ENCODE measurements at regions not wholly inside any gene's neighbourhood (a gene's known extent, or its start where the extent isn't known, plus 50 kb on each side); places are given as distances from the start of the nearest gene placed in this dataset.

DNA sequence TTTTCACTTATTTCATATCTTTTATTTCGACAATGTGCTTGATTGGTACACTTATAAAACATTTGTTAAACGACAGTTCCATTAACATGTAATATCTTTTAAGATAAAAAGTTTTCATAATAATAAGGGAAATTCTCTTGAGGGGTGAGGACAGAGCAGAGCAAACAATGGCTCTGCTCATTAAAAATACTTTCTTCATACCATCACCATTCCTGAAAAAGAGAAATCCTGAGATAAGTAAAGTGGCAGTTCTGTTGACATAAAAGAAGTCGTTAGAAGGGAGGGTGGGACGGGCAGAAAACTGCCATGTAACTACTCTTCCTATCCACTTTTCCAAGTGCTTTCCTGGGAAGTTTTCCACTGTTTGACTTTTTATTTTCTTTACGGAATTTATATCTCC lies 193.6 kb upstream of the CEP162 start:
- H3K36me3 ChIP-seq (ENCODE audit: insufficient read depth, low read length, poor library complexity, severe bottlenecking) = no peaks in the 10 kb centered on the region
- H3K4me1 ChIP-seq (ENCODE audit: insufficient read depth, low read length, poor library complexity, severe bottlenecking) = no peaks in the 10 kb centered on the region
- intact Hi-C loops (cut with micrococcal nuclease; ENCODE audit: unreplicated experiment) = no loop called here
- no peak overlapping the region for H3K27ac ChIP-seq (ENCODE audit: low read depth, low read length, poor library complexity, severe bottlenecking)
- peaks cover 27% of the 10 kb centered on the region for H3K27me3 ChIP-seq (replicated peaks; ENCODE audit: insufficient read depth, low read depth, low read length, poor library complexity)
- CTCF ChIA-PET = no interaction called here
- TF ChIP-seq EZH2 (IDR thresholded peaks at IDR 0.05; ENCODE audit: borderline replicate concordance, low read depth, low read length, poor library complexity, severe bottlenecking) = no peak
- TF ChIP-seq, protein P1, sequence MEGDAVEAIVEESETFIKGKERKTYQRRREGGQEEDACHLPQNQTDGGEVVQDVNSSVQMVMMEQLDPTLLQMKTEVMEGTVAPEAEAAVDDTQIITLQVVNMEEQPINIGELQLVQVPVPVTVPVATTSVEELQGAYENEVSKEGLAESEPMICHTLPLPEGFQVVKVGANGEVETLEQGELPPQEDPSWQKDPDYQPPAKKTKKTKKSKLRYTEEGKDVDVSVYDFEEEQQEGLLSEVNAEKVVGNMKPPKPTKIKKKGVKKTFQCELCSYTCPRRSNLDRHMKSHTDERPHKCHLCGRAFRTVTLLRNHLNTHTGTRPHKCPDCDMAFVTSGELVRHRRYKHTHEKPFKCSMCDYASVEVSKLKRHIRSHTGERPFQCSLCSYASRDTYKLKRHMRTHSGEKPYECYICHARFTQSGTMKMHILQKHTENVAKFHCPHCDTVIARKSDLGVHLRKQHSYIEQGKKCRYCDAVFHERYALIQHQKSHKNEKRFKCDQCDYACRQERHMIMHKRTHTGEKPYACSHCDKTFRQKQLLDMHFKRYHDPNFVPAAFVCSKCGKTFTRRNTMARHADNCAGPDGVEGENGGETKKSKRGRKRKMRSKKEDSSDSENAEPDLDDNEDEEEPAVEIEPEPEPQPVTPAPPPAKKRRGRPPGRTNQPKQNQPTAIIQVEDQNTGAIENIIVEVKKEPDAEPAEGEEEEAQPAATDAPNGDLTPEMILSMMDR (conservative IDR thresholded peaks at IDR 0.05; ENCODE audit: low read depth, low read length) = no peak
- BruUV-seq (replicated peaks) = no TSS peak
- DNase-seq (ENCODE audit: low spot score) = no peak
- H3K4me3 ChIP-seq (ENCODE audit: low read depth, low read length, poor library complexity, severe bottlenecking) = no peak overlapping the region
- H3K9me3 ChIP-seq (ENCODE audit: low read depth, low read length, poor library complexity, severe bottlenecking) = no peaks in the 10 kb centered on the region
- POLR2A ChIA-PET (ENCODE audit: low non-redundant PET) = no interaction called here

DNA sequence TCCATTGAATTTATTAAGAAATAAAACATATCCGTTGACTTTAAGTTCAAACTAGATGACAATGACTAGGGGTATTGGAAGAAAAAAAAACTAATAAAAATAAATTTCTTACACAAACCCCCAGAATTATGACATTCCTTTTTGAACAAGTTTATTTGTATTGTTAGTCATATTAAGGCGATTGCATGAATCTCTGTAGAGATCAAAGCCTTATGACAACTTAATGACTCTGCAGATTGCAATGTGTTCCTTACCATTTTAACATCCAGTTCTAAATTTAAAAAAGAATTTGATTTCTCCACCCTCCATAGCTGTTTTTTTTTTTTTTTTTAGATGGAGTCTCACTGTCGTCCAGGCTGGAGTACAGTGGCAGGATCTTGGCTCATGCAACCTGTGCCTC lies 189.8 kb upstream of the CEP162 start:
- Histone ChIP-seq H3K27ac (ENCODE audit: low read depth, low read length, poor library complexity, severe bottlenecking) (no peak overlapping the region), H3K9me3 (ENCODE audit: low read depth, low read length, poor library complexity, severe bottlenecking) (no peaks in the 10 kb centered on the region), H3K4me3 (ENCODE audit: low read depth, low read length, poor library complexity, severe bottlenecking) (no peak overlapping the region), H3K36me3 (ENCODE audit: insufficient read depth, low read length, poor library complexity, severe bottlenecking) (no peaks in the 10 kb centered on the region), H3K27me3 (replicated peaks; ENCODE audit: insufficient read depth, low read depth, low read length, poor library complexity) (peaks cover 49% of the 10 kb centered on the region), H3K4me1 (ENCODE audit: insufficient read depth, low read length, poor library complexity, severe bottlenecking) (no peaks in the 10 kb centered on the region)
- ChIA-PET CTCF (no interaction called here), POLR2A (ENCODE audit: low non-redundant PET) (no interaction called here)
- no peak for DNase-seq (ENCODE audit: low spot score)
- TF ChIP-seq, protein P1 (conservative IDR thresholded peaks at IDR 0.05; ENCODE audit: low read depth, low read length) = no peak
- no peak for TF ChIP-seq EZH2 (IDR thresholded peaks at IDR 0.05; ENCODE audit: borderline replicate concordance, low read depth, low read length, poor library complexity, severe bottlenecking)
- intact Hi-C loops (cut with micrococcal nuclease; ENCODE audit: unreplicated experiment) = no loop called here
- BruUV-seq (replicated peaks) = no TSS peak

DNA sequence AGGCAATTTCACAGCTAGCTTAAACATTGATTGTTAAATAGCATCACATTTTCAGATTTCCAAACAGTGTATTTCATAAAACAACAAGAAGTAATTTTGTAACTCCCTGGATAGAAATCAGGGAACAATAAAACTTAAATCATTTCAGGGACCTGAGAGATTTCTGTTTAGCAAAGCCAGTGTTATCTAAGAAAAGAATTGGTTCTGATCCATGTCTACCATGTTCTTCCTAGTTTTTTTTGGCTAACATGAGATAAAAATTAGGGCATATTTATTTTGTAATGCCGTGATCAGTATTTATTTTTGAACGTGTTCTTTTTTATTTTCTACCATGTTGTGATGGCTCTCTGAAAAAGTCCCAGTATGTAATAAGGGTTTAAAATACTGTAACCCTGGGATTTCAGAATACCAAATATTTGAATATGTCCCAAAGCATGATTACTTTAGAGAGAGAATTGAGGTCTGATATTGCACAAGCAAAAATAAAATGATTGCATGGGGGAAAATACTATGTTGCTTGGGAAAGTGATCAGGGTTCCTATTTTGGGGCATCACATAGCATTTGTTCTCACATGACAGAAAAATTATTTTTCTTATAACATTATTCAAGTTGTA lies 188.7 kb upstream of the CEP162 start:
- Histone ChIP-seq H3K27ac (ENCODE audit: low read depth, low read length, poor library complexity, severe bottlenecking) (no peak overlapping the region), H3K36me3 (ENCODE audit: insufficient read depth, low read length, poor library complexity, severe bottlenecking) (no peaks in the 10 kb centered on the region), H3K9me3 (ENCODE audit: low read depth, low read length, poor library complexity, severe bottlenecking) (no peaks in the 10 kb centered on the region), H3K4me3 (ENCODE audit: low read depth, low read length, poor library complexity, severe bottlenecking) (no peak overlapping the region), H3K4me1 (ENCODE audit: insufficient read depth, low read length, poor library complexity, severe bottlenecking) (no peaks in the 10 kb centered on the region), H3K27me3 (replicated peaks; ENCODE audit: insufficient read depth, low read depth, low read length, poor library complexity) (peaks cover 44% of the 10 kb centered on the region)
- intact Hi-C loops (cut with micrococcal nuclease; ENCODE audit: unreplicated experiment) = no loop called here
- BruUV-seq (replicated peaks) = no TSS peak
- ChIA-PET CTCF (no interaction called here), POLR2A (ENCODE audit: low non-redundant PET) (no interaction called here)
- no peak for TF ChIP-seq EZH2 (IDR thresholded peaks at IDR 0.05; ENCODE audit: borderline replicate concordance, low read depth, low read length, poor library complexity, severe bottlenecking)
- TF ChIP-seq, protein P1 (conservative IDR thresholded peaks at IDR 0.05; ENCODE audit: low read depth, low read length) = no peak
- no peak for DNase-seq (ENCODE audit: low spot score)

Measured in A673 (cell line).